ELR (cell line): ENCODE measurements at regions not wholly inside any gene's neighbourhood (a gene's known extent, or its start where the extent isn't known, plus 50 kb on each side); places are given as distances from the start of the nearest gene placed in this dataset.
A peak's percentile ranks its signal among the peaks of the same experiment; 100 is the strongest.
"Not testable (repeated sequence)": the region's sequence is repeated elsewhere in the genome, so short reads cannot be mapped to it uniquely, and the experiment has no call there.

Experiments used
- DNase-seq: peaks from one replicate; pipeline ENCODE4 v3.0.0-alpha.2; 2015; ENCODE audit warnings: low read depth

DNA sequence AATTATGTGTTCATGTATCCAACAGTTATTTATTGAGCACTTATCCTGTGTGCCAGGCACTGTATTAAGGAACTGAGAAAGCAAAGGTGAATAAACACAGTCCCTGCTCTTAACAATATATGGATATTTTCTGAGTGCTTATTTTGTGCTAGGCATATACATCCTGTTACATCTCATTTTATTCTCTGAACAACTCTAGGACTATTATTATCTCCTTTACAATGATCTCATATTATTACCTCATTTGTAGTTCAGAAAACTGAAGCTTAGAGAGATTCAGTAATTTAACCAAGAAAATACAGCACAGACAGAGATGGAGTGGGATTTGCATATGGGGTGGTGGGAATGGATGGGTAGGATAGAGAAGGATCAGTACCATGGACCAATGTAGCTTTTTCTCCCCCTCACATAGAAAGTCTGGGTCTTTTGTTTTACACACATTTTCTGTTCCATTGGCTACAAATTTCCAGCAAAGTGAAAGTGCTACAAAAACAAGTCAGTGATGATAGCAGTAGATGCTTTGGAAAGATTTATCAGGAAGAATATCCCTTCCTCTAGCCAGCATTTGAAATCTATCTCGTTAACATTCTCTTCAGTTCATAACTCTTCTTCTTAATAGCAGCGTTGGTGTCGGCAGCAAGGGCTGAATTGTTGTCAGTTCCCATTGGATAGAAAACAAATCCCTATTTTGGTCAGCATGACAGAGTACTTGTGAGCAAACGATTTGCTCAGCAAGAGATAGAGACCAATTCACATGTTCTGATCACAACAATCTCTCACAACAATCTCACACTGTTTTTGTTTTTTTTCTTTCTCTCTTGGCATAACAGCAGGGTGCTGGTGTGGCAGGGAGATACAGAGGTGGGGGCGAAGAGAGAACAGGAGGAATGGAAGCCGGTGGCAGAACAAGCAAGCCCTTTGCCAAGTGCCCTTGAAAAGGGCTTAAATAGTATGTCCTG is 102.2 kb upstream of the KCTD1 start:
- no peak for DNase-seq

DNA sequence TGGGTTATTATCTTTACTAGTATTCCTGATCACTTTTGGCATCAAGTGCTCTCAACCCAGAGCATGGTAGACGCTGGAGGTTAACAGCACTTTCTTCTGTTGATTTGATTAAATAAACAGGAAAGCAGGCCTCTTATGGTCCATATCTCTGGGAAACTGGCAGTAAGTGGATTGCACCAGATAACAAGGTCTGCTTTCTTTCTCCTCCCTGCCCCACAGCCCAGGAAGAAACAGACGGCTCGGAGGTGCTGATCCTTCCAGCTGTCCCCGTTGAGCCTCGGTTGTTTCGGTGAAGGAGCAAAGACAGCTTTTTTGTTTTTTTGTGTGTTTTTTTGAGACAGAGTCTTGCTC is 100.8 kb upstream of the KCTD1 start:
- DNase-seq = no peak

DNA sequence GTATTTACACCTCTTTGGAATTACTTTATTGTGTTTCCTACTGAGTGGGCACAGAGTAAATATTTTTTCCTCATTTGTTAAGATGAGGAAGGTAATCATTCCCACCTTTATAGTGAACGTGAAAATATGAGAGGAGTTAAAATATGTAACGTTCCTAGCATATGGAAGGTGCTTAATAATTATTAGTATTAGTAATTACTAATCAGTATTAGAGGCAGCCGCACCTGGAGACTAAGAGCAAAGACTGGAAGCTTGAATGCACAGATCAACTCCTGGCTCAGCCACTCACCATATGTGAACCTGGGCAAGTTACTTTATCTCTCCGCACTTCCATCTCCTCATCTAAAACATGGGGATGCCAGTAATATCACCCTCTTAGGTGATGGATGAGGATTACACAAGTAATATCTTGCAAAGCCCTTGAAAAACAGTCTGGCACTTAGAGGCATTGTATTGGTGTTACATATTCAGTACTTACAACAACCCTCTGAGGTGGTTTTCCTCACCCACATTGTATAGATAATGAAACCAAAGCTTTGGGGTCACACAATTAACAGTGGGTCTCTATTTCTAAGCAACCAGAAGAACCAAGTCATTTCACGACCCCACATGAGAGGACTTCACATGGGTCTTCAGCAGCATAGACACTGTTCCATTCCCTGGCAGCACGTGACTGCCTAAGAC is 100.3 kb upstream of the KCTD1 start:
- no peak for DNase-seq

DNA sequence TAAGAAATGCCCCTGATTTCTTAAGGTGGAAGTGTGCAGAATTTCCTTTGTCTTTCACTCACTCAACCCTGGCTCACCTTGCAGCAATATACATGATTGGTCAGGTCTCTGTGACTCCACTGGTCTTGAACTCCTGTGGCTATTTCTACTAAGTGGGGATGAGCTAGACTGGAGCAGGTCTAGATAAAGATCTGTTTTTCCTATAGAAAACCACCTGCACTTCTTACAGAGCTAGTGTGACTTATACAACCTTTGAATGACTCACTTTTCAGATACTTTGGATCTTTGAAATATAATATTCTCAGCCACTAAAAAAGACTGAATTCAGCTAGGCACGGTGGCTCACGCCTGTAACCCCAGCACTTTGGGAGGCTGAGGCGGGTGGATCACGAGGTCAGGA is 98.5 kb upstream of the KCTD1 start:
- DNase-seq = no peak

DNA sequence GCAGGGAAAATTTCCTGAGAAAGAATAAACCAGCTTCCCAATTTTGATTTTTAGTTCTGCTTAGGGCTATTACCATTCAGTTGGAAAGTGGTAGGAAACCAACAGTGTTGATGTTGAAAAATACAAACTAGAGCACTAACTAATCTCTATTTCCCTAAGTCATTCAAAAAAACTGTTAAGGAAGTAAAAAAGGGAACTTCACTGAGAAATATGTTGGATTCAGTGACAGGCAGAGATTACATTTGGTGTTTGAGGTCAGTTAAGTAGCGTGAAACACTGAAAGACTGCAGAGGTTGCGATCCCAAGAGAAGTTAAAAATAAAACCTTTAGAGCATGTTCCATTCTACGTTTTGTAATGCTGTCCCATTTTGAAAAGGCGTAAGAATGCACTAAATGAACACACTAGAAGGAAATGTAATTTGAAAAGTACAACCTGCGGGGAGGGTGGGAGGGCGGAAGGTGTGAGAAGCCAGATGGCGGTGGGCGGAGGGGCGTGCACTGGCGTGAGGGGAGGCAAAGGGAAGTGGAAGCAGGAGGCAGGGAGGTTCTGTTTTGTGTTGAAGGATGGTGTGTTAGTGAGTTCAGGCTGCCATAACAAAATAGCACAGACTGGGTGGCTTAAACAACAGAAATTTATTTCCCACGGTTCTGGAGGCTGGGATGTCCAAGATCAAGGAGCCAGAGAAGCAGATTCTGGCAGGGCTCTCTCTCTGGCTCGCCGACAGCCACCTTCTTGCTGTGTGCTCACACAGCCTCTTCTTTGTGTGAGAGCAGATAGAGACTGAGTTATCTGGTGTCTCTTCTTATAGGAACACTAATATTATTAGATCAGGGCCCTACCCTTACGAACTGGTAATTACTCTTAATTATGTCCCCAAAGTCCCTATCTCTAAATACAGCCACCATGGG is 94.3 kb upstream of the KCTD1 start:
- DNase-seq = no peak

DNA sequence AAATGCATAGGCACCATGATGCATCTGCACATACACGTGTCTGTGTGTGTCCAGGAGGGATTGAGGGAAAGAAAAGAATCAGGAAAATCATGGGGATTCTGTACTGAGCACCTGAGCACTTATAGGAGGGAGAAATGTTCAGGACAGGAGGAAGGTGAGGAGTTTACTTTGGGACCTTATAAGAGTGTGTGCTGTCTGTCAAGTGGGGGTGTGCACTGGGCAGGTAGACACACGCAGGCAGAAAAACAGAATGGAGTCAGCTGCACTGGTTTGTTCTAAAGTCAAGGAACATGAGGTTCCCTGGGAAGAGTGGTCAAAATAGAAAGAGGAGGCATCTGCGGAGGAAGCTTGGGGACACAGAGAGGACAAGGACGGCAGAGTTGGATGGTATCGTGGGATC is 92.2 kb upstream of the KCTD1 start:
- DNase-seq = no peak

DNA sequence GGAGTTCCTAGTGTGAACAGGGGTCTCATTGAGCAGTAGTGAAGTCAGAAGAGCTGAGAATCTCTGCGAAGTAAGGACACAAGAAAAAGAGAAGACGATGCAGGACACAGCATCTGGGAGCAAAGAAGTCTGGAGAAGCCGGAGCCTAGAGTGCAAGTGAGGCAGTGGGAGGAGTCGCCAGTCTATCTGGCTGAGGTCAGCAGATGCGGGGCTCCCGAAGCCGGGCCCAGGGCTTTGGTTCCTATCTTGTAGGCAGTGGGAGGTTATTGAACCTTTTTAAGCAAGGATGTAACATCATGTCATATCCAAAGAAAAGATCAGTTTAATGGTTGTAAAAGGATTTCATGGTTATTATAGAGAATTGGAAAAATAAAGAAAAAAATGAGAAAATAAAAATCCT is 90.8 kb upstream of the KCTD1 start:
- DNase-seq = no peak

DNA sequence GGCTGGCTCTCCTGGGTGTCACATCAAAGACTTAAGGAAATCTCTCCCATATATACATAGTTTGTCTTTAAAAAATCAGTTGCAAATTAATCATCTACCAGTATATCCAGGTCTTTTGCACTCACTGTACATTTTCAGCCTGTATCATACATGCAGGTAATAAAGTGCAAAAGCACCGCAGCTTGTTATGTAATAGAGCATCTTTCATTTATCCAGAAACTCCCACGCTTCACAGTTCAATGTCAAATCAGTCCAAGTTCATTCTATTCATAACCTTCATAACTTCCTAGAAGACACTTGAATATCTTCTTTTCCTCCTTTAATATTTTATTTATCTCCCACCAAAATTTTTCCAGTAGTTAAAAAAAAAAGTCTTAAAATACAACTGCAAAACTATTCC is 89.6 kb upstream of the KCTD1 start:
- DNase-seq = no peak

DNA sequence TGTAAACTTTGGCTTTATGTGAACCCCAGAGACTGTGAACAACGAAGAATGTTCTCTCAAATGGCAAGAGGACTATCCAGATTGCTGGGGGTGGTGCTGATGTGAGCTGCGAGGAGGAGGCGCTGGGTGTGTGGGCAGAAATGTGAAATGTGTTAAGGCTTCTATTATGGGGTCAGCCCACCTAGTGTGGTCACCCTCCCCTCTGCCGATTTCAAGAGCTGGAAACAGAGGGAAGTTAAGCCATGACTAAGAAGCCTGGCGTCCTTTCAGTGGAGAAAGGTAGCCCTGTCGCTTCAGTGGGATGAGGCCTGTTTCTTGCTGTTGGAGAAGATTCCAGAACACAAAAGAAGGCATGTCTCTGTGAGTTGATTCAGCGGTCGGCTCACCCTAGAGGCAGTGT is 89.0 kb upstream of the KCTD1 start:
- DNase-seq = no peak

DNA sequence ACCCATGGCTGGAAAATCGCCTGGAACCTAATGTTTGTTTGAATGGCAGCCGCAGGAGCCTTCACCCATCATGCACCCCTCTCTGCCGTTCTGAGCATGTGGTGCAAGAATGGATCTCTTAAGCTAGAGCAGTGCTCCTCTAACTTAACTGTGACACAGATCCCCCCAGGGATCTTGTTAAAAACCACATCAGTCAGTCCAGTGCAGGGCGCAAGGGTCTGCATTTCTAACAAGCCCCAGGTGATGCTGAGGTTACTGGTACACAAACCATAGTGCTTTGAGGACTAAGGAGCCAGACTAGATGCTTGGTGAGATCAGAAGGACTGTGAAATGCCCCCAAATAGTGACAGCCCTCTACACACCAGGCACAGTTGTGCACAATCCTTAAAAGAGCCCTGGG is 87.1 kb upstream of the KCTD1 start:
- no peak for DNase-seq

DNA sequence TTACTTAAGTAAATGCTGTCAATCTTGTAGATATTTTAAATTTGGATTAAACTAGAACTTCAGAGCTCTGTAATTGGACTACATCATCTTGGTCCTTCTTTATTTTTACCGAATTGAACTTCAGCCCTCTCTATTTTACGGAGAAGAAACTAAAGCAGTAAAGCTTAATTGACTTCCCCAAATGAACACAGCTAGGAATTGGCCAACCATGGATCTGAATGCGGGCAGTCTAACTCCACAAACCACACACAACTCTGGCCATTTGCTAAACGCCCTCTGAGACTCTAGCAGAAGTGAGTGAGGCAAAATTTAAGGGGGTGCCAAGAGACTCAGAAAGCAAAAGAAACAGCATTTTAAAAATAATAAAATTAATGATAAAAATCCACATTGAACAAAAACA is 86.3 kb upstream of the KCTD1 start:
- DNase-seq = no peak

DNA sequence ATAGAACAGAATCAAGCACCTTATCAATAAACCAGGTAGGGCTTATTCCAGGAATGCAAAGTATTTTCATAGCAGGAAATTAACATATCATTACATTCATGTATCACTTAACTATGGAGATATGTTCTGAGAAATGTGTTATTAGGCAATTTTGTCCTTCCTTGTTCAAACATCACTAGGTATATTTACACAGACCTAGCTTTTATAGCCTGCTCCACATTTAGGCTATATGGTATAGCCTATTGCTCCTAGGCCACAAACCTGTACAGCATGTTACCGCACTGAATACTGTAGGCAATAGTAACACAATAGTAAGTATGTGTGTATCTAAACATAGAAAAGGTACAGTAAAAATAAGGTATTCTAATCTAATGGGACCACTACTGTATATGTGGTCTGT is 82.8 kb upstream of the KCTD1 start:
- DNase-seq = no peak

DNA sequence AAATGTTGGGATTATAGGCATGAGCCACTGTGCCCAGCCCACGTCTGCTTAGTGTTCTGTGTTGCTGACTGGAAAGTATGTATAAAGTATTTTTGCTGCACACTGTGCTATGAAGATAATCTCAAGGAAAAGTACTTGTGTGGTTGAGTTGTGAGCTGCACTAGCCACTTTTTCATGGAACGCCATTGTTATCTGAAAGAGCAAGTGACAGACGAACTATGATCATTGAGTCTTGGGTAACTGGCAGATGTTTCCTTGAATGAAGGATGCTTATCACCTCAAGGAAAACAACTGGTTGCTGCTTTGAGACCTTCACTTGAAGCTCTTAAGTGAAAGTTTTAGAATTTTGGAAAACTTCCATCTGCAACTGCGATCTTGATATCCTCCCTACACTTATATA is 82.2 kb upstream of the KCTD1 start:
- no peak for DNase-seq

DNA sequence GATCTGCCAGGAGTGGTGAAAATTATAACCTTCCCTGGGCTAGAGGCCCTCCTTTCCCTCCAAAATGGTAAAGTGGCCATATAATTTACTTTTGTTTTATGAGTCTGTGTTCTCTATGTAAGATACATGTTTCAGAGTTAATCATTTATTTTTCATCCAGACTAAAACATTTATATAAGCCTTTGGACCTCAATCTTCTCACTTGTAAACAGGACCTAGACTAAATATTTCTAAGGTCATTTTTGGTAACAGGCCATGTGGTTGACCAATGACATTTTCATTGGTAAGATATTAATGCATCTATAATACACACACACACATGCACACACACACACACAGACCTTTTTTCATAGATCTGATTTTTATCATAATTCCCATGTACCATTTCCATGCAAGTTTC is 79.7 kb upstream of the KCTD1 start:
- DNase-seq = no peak

DNA sequence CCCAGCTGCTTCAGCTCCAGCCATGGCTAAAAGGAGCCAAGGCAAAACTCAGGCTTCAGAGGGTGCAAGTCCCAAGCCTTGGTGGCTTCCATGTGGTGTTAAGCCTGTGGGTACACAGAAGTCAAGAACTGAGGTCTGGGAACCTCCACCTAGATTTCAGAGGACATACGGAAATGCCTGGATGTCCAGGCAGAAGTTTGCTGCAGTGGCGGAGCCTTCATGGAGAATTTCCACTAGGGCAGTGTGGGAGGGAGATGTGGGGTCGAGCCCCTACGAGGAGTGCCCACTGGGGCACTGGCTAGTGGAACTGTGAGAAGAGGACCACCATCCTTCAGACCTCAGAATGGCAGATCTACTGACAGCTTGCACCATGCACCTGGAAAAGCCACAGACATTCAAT is 76.1 kb upstream of the KCTD1 start:
- no peak for DNase-seq

DNA sequence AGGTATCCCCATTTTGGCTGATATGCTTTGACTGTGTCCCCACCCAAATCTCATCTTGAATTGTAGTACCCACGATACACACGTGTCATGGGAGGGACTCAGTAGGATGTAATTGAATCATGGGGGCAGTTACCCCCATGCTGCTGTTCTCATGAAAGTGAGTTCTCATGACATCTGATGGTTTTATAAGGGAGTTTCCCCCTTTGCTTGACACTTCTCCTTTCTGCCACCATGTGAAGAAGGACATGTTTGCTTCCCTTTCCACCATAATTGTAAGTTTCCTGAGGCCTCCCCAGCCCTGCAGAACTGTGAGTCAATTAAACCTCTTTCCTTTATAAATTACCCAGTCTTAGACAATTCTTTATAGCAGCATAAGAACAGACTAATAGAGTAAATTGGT is 75.0 kb upstream of the KCTD1 start:
- DNase-seq = not testable (repeated sequence)

DNA sequence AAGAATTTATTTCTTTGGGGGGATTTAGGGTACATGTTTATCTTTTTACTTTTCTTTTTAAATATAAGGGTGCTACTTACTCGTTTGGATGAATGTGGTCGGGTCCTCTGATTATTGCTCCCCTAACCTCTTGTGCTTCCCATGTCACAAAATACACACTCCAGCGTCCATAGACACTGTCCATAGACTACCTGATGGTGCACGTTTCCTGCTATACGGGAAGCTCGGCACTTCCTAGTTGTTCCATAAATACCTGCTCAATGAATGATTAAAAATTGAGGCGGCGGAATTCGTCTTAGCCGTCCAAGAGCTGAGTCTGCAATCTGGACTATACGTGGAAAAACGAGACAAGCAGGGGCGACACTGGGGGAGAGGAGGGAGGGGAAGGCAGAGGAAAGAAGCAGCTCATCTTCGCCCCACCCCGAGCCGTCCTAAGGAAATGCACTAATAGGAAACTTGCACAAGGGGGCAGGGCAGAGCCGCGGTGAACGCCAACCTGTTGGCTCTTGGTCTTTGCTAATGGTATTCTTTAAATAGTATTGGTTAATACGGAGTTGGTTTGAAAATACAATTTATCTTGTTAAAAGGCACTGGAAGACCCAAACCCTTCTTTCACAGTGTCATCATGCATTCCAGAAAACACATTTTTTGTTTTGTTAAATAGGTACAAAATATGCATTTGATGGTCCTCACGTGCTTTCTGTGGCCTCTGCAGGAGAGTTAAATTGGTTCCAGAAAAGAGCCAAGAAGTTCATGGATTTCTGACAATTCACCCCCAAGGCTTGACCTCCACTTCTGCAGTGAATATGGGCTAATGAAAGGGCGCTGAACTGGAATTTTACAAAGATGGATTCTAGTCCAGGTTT is 73.0 kb upstream of the KCTD1 start:
- DNase-seq = peak; percentile 55

DNA sequence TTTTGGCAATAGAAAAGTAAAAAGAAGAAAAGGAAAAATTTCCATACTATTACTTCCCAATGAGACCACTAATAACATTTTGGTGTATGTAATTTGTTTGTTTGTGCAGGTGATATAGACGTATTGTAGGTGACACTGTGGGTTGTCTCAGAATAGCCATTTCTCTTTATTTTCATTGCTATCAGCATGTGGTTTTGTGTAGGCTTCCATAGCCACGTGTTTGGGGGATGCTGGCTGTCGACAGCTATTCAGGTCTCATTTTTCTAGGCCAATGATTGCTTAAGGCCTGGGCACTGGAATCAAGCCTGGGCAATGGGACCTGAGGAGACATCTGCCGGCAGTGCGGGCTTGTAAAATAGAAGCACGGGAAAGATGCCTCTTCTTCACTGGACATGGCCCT is 71.0 kb upstream of the KCTD1 start:
- no peak for DNase-seq

DNA sequence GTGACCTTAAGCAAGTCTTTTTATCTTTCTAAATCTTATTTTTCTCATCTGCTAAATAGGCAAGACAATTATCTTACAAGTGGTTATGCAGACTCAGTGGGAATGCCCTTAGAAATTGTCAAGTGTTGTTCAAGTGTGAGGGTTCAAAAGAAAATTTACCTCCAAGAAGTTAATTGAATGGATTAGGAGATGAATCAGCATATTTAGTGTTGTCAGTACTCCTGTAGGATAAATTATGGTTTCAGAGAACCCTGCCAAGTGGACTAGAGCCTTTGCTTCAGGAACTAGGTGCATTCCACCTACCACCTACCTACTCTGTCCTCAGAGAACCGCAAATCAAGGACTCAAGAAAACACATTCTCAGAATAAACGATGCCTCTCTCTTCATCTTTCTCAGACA is 69.8 kb upstream of the KCTD1 start:
- no peak for DNase-seq

DNA sequence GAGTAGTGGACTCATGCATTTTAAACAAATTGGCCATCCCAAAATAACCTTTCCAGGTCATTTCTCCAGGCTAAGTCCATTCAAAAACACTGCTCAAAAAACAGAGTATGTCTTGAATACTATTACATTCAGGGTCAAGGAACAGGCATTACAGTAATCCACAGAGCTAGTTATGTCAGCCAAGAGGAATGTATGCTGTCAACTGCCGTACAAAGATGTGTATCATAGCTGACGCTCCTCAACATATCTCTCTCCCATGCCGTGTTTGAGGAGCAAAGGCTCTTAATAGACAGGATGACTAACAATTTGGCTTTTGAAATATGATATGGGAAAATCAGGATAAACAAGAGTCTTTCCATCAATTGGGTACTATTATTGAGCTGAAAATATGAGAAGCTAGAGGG is 68.8 kb upstream of the KCTD1 start:
- DNase-seq = peak; percentile 94

DNA sequence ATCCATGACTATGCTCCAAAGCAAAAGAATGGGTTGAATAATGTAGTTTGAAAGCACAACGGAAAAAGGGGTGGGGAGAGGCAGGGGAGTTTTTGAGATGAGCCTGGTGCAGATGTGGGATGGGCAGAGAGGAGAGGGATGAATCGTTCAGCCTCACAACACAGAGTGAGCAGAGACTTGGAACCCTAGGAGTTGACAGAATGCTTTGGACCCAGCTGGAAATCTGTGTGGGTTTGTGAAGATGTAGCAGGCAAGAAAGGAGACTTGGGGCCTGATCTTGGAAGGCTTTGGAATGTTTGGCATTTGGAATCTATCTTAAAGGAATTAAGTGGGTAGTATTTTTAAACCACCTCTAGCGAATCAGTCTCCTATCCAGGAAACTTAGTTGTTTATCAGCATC is 66.0 kb upstream of the KCTD1 start:
- DNase-seq = no peak
